ENCODE measurements at regions not wholly inside any gene's neighbourhood (a gene's known extent, or its start where the extent isn't known, plus 50 kb on each side); places are given as distances from the start of the nearest gene placed in this dataset.
"Not testable (repeated sequence)": the region's sequence is repeated elsewhere in the genome, so short reads cannot be mapped to it uniquely, and the experiment has no call there.

- no peak for DNase-seq
Measured at GRCh38 chr3:177807150-177807875, 610.0 kb upstream of the TBL1XR1 start.

DNA sequence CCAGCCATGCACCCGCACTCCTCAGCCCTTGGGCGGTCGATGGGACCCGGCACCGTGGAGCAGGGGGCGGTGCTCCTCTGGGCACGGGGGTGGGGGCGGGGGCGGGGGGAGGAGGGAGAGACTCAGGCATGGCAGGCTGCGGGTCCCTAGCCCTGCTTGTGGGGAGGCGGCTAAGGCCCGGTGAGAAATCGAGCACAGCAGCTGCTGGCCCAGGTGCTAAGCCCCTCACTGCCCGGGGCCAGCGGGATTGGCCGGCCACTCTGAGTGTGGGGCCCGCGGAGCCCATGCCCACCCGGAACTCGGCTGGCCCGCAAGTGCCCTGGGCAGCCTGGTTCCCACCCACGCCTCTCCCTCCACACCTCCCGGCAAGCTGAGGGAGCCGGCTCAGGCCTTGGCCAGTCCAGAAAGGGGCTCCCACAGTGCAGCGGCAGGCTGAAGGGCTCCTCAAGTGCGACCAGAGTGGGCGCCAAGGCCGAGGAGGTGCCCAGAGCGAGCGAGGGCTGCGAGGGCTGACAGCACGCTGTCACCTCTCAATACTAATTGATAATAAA, 611.7 kb upstream of the TBL1XR1 start:
- not testable (repeated sequence) for DNase-seq

GRCh38 chr3:177810162-177810623, 612.9 kb upstream of the TBL1XR1 start:
- no peak for DNase-seq

DNA sequence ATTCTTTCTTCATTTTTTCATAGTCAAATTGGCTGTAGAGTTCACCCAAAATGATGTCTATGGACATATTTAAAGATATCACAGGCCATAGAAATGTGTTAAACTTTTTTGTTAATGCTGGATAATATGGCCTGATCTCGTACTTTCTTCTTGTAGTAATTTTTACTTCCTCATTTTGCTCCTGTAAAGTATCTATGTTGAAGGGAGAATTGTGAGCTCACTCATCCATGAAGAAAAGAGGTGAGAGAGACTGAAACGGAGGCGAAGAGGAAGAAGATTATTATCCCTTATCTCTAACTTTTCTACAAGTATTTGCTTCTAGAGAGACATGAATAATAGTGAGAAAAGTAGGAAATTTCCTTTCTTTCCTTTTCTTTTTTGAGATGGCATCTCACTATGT, 613.8 kb upstream of the TBL1XR1 start:
- DNase-seq: no peak

DNA sequence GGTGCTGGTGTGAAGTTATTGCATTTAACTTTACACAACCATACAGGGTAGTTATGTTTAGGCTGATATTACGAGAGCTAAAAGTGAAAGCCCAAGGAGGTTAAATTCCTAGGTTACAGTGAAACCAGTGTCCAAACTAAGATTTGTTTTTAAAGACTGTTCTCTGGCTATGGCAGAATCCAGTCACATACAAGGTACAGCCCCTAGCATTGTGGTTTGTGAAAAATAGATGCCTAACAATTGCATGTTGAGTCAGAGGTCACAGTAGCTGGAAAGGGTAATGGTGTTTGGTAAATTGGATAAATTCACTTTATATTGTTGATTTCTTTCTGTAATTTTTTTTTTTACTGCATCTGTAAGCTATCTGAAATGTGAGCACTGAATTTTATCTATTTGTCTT, 614.6 kb upstream of the TBL1XR1 start:
- no peak for DNase-seq

DNA sequence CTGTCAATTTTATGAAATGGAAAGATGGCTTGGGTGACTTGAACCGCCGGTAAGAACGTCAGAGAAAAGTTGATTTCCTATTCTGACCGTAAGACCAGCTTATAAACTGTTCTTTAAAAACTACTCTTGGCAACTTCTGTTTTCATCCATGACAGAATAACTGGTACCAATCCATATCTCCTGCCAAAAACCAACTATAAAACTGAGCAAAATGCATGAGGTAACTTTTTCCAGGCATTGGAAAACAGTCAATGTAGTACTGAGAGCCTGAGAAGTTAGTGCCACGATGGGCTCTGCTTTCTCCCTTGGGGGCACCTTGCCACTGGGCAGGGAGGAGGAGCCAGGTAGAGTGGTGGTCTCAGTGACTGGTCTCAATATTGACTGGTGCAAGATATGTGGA, 615.2 kb upstream of the TBL1XR1 start:
- DNase-seq: no peak

DNA sequence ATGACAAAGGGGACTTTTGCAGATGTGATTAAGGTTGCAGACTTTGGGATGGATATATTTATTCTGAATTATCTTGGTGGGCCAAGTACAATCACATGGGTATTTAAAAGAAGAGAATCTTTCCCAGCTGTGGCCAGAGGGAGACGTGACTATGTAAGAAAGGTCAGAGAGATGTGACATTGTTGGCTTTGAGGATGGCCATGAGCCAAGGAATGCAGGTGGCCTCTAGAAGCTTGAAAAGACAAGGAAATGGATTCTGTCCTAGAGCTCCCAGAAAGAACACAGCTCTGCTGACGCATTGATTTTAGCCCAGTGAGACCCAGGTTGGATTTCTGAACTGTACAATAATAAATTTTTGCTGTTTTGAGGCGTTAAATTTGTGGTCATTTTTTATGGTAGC, 616.0 kb upstream of the TBL1XR1 start:
- no peak for DNase-seq

- no peak for DNase-seq
Measured at GRCh38 chr3:177816667-177817208, 619.5 kb upstream of the TBL1XR1 start.

DNA sequence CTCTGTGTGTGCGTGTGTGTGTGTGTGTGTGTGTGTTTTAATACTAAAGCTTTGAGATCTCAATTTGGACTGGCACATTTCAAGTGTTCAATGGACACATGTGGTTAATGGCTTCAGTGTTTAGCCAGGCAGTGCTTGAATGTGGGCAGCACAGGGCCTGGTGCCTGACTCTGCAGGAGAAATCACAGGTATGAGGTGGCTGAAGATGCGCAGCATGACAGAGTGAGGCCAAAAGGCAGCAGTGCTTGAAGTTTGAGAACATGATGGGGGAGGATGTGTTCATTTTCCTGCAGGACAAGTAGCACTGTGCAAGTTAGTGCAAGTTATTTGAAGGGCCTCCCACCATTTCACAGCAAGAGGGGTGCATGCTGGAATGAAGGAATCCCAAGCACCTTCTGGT, 620.5 kb upstream of the TBL1XR1 start:
- no peak for DNase-seq

DNA sequence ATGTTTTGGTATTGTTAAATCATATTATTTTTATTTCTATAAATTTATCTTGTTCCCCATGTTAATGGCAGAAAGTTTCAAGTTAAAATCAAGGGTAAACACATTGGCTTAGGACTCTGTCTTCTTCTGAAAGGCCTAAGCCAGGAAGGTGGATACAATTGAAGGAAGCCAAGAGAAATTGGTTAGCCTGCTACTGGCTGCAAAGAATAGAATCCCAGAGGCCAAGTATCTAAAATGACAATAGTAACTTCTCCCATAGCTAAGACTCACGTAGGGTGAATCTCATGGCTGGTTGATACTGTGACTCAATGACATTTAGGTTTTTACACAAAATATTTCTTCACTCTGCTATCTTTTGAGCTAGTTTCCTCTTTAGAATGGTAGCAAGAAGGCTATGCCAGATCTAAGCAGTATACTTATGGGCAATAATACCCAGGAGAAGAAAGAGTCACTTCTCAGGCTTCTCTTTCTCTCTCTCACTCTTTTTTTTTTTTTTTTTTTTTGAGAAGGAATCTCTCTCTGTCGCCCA, 621.5 kb upstream of the TBL1XR1 start:
- no peak for DNase-seq

GRCh38 chr3:177820683-177821316, 623.5 kb upstream of the TBL1XR1 start:
- no peak for DNase-seq

DNA sequence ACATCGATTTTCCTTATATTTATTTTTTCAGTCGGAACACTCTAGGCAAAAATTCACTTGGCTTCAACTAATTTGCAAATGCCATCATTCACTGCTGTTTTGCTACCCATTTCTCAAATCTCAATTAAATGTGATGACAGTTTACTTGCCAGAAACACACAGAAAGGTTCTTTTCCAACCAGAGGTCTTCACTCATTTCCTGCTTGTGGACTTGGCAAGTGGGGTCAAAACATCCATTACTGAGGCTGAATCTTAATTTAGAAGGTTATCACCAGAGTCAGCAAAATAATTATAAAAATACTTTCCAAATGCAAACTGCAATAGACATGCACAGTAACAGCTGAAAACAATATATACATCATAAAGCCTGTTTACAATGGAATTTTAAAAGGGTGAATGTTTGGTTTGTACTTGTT, 625.4 kb upstream of the TBL1XR1 start:
- DNase-seq: no peak

GRCh38 chr3:177823701-177824189, 626.5 kb upstream of the TBL1XR1 start:
- no peak for DNase-seq

DNA sequence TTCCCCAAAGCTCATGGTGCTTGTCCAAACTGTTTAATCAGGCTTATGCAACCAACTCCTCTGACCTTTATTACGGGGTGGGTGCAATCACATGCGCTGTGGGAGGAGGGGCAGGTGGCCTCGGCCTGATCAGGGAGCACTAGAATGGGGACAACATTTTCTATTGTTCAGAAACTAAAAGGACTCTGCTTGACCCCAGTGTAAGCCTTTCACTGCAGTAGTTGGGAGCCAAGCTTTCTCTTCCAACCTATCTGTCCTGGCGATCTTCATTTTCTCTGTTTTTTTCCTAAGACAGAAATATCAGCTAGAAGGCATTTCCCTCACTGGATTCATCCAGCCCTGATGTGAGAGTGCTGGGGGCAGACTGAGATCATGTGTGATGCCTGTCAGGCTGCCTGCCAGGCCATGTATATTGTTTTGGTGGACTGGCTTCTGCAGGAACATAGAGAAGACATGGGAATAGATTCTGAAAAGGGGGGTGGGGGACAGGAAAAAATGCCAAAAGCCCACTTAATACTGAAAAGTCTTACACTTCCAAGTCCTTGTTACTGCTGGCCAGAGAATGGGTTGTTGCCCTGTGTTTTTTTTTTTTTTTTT, 627.0 kb upstream of the TBL1XR1 start:
- no peak for DNase-seq

- DNase-seq: no peak
Measured at GRCh38 chr3:177824841-177825240, 627.6 kb upstream of the TBL1XR1 start.

GRCh38 chr3:177826253-177826652, 629.0 kb upstream of the TBL1XR1 start:
- no peak for DNase-seq

DNA sequence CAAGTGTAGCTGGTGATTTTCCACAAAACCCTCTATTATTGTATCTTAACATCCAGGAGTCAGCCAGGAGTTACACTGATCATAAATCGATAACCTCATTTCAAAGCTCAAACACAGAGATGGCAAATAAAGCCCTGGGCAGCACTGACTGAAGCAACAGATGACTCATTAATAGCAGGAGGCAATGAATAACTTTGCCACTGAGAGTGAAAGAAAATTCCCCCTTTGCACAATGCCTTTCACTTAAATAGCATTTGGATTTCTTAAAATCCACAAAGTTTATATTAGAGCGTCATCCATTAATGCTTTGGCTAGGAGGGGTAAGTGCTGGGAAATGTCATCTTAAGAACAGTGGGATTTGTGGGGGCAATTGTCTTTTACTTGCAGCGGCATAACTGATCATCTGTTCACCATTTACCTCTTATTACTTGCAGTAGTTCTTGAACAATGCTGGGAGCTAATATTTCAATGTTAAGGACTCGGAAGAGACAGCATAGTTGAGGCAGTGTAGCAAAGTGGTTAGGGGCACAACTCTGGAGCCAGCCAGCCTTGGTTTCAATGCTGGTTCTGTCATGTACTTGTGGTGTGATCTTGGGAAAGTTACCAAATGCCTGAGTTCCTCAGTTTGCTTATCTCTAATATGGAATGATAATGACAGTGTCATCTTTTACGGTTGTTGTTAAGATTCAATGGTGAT, 630.4 kb upstream of the TBL1XR1 start:
- no peak for DNase-seq

DNA sequence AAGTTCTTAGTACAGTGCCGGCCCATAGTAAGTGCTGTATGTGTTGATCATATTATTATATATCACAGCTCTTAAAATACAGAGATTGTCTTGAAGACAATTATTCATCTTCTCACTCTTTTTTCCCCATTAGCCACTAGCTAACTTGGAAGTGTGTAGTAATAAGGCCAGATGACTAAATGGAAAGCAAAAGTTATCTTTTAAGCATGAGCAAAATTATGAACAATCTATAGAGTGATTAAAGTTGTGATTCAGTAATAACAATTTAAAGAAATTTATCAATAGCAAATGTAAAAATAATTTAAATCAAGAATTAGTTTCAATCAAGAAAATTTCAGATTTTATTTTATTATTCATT, 630.9 kb upstream of the TBL1XR1 start:
- DNase-seq: no peak

DNA sequence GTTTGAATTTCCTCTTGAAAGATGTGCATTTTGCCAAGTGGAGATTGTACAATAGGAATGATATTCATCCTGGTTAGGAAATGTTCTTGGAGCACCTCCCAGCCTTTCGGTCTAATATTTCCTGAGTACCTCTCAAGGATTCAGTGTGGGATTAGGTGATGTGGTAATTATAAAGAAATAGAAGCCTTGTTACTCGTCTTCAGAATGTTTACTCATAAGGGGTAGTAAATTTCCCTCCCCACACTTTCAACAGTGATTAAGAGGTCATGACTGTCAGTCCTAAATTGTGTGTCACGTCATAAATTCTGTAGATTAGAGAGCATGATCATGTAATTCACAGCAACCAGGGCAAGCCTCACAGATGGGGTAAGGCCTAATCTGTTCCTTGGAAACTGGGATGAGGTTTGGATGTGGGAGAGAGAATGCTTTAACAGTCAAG, 633.1 kb upstream of the TBL1XR1 start:
- DNase-seq: no peak

DNA sequence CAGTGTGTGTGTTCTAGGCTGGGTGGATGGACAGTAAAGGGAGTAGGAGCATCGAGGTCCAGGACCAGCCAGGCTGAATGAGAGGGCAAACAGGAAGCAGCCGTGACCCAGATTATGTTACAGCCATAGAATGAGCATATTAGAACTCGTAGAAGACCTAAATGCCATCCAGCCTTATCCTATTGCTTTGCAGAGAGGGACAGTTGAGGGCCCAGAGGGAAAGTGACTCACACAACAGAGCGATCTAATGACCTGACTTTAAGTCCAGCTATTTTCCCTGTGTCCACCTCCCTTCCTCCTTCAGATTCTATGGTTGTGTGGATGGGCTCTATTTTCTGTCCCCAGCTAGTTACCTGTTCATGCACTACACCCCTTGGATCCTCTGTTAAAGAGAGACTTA, 634.1 kb upstream of the TBL1XR1 start:
- DNase-seq: no peak

DNA sequence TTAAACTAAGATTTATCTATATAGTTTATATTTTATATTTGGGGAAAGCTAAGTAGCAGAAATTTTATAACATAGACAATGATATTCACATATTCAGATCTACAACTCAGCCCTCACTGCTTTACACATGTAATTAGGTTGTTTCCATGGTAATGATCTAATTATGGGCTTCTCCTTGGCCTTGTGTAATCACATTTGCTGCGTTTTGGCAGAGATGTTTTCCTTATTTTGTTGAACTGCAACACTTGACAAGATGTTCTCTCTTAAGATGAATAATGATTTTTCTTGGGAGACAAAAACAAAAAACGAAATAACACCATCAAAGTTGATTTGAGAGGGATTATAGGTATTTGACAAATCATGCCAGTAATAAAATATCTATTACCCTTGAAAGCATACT, 635.6 kb upstream of the TBL1XR1 start:
- no peak for DNase-seq

DNA sequence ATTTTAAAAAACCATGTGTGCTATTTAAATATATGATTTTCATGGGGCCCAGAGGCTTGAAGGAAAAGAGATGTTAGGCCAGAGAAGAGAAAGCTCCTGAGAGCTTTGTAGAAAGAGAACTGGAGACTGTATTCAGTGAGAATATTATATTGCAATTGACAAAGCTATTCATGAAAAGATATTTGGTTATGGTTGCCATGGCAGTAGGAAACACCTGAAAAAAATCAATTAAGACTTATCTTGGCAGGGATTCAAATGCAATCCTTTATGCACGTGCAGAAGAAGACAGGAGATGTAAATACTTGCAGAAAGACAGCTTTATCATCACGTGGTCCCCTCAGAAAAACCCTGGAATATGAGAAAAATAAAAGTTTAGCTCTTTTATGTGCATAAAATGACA, 636.0 kb upstream of the TBL1XR1 start:
- no peak for DNase-seq

- no peak for DNase-seq
Measured at GRCh38 chr3:177835008-177835407, 637.7 kb upstream of the TBL1XR1 start.
